Caco-2 (cell line): ENCODE measurements at regions not wholly inside any gene's neighbourhood (a gene's known extent, or its start where the extent isn't known, plus 50 kb on each side); places are given as distances from the start of the nearest gene placed in this dataset.

Source experiments
- BruUV-seq: library from RNA; stranded (reverse); fragments of 400-500 nt; replicated peaks from 2 replicates; lab custom pipeline; 2021; lab: Mats Ljungman, UMichigan
- CTCF ChIA-PET: fragments of 300-600 bp; sonication (Branson Sonifier 250); formaldehyde crosslinking; loops from one replicate; lab custom pipeline; 2022; ENCODE audit warnings: antibody characterized with exemption; lab: Charles Lee
- POLR2A ChIA-PET: fragments of 300-600 bp; sonication (Branson Sonifier 250); formaldehyde crosslinking; loops from one replicate; lab custom pipeline; 2022; ENCODE audit warnings: antibody characterized with exemption; lab: Charles Lee
- DNase-seq, 2 experiments: peaks; one replicate each; pipeline versions ENCODE4 v3.0.0 to v3.0.0-alpha.2; 2020 to 2022
- H3K27me3 ChIP-seq: replicated peaks from 2 replicates; pipeline ENCODE4 v1.6.0; 2011; ENCODE audit warnings: low read length; ENCODE audit not compliant: control insufficient read depth, insufficient read depth
- H3K36me3 ChIP-seq: 2 replicates; pipeline ENCODE4 v1.5.1; 2011; ENCODE audit warnings: low read length; ENCODE audit not compliant: control insufficient read depth, insufficient read depth
- H3K4me1 ChIP-seq: fragments of 250-450 bp; sonication (Bioruptor Pico); 2 replicates; pipeline ENCODE4 v1.5.1; 2020; ENCODE audit warnings: mild to moderate bottlenecking
- H3K4me3 ChIP-seq: 2 replicates; pipeline ENCODE4 v1.5.1; 2011; ENCODE audit warnings: low read depth, mild to moderate bottlenecking, control low read depth, low read length
- H3K9me3 ChIP-seq: fragments of 250-450 bp; sonication (Bioruptor Pico); 2 replicates; pipeline ENCODE4 v1.5.1; 2020; ENCODE audit warnings: mild to moderate bottlenecking, moderate library complexity
- H3K27ac Mint-ChIP-seq: one replicate; pipeline ENCODE4 v1.8.0; 2022; ENCODE audit warnings: mixed read lengths; ENCODE audit not compliant: unreplicated experiment
- H3K27me3 Mint-ChIP-seq: one replicate; pipeline ENCODE4 v1.8.0; 2022; ENCODE audit warnings: mixed read lengths; ENCODE audit not compliant: insufficient read depth, unreplicated experiment
- H3K36me3 Mint-ChIP-seq: one replicate; pipeline ENCODE4 v1.8.0; 2022; ENCODE audit warnings: mild to moderate bottlenecking, mixed read lengths; ENCODE audit not compliant: insufficient read depth, unreplicated experiment
- H3K4me1 Mint-ChIP-seq: one replicate; pipeline ENCODE4 v1.8.0; 2022; ENCODE audit warnings: low read depth, mixed read lengths; ENCODE audit not compliant: unreplicated experiment
- H3K4me3 Mint-ChIP-seq: one replicate; pipeline ENCODE4 v1.8.0; 2022; ENCODE audit warnings: mild to moderate bottlenecking, moderate library complexity, mixed read lengths; ENCODE audit not compliant: unreplicated experiment
- H3K9me3 Mint-ChIP-seq: one replicate; pipeline ENCODE4 v1.8.0; 2022; ENCODE audit warnings: mixed read lengths; ENCODE audit not compliant: unreplicated experiment
- intact Hi-C: fragments of 100-400 bp; cut with micrococcal nuclease; formaldehyde crosslinking; loops from one replicate; pipeline ENCODE4 v1.10.0; 2022; ENCODE audit not compliant: unreplicated experiment
- TF ChIP-seq, protein P1 (sequence below), 2 experiments: fragments of 200-600 bp in 1 of 2; IDR thresholded peaks; 1 replicate in 1 of 2; 2 replicates in 1 of 2; pipeline versions ENCODE4 v1.5.1 to v1.8.0; 2011 to 2022; ENCODE audit warnings: antibody characterized with exemption in 1 of 2, control low read depth in 1 of 2, inconsistent platforms in 1 of 2, low read depth in 1 of 2, low read length in 1 of 2, mild to moderate bottlenecking in 1 of 2, moderate library complexity in 1 of 2; ENCODE audit not compliant: insufficient read depth in 1 of 2, severe bottlenecking in 1 of 2, unreplicated experiment in 1 of 2

GRCh38 chr4:107164962-107165475, 128.9 kb upstream of the DKK2 start:
- H3K9me3 ChIP-seq = no peaks in the 10 kb centered on the region
- H3K4me3 Mint-ChIP-seq = no peak overlapping the region
- no peaks in the 10 kb centered on the region for H3K36me3 Mint-ChIP-seq
- POLR2A ChIA-PET = no interaction called here
- H3K27me3 ChIP-seq = no peaks in the 10 kb centered on the region
- no peak overlapping the region for H3K4me3 ChIP-seq
- H3K9me3 Mint-ChIP-seq = peaks cover 12% of the 10 kb centered on the region
- CTCF ChIA-PET = no interaction called here
- peaks cover 2% of the 10 kb centered on the region for H3K27me3 Mint-ChIP-seq
- no TSS peak for BruUV-seq
- intact Hi-C loops = no loop called here
- H3K36me3 ChIP-seq = no peaks in the 10 kb centered on the region
- no peak for DNase-seq
- TF ChIP-seq, protein P1, sequence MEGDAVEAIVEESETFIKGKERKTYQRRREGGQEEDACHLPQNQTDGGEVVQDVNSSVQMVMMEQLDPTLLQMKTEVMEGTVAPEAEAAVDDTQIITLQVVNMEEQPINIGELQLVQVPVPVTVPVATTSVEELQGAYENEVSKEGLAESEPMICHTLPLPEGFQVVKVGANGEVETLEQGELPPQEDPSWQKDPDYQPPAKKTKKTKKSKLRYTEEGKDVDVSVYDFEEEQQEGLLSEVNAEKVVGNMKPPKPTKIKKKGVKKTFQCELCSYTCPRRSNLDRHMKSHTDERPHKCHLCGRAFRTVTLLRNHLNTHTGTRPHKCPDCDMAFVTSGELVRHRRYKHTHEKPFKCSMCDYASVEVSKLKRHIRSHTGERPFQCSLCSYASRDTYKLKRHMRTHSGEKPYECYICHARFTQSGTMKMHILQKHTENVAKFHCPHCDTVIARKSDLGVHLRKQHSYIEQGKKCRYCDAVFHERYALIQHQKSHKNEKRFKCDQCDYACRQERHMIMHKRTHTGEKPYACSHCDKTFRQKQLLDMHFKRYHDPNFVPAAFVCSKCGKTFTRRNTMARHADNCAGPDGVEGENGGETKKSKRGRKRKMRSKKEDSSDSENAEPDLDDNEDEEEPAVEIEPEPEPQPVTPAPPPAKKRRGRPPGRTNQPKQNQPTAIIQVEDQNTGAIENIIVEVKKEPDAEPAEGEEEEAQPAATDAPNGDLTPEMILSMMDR (IDR thresholded peaks at IDR 0.05; ENCODE audit: insufficient read depth in 1 of 2, low read depth in 1 of 2, low read length in 1 of 2, severe bottlenecking in 1 of 2, unreplicated experiment in 1 of 2) = no peak
- H3K4me1 Mint-ChIP-seq = no peaks in the 10 kb centered on the region
- no peaks in the 10 kb centered on the region for H3K4me1 ChIP-seq
- no peak overlapping the region for H3K27ac Mint-ChIP-seq

- Histone ChIP-seq H3K4me1 (no peaks in the 10 kb centered on the region), H3K36me3 (no peaks in the 10 kb centered on the region), H3K27me3 (no peaks in the 10 kb centered on the region), H3K4me3 (no peak overlapping the region), H3K9me3 (no peaks in the 10 kb centered on the region)
- no peak for DNase-seq
- H3K9me3 Mint-ChIP-seq = no peaks in the 10 kb centered on the region
- no peak overlapping the region for H3K4me3 Mint-ChIP-seq
- intact Hi-C loops = no loop called here
- no peak overlapping the region for H3K27ac Mint-ChIP-seq
- H3K36me3 Mint-ChIP-seq = no peaks in the 10 kb centered on the region
- BruUV-seq = no TSS peak
- TF ChIP-seq, protein P1 (IDR thresholded peaks at IDR 0.05; ENCODE audit: insufficient read depth in 1 of 2, low read depth in 1 of 2, low read length in 1 of 2, severe bottlenecking in 1 of 2, unreplicated experiment in 1 of 2) = no peak
- H3K4me1 Mint-ChIP-seq = no peaks in the 10 kb centered on the region
- CTCF ChIA-PET = no interaction called here
- H3K27me3 Mint-ChIP-seq = peaks cover 2% of the 10 kb centered on the region
- POLR2A ChIA-PET = no interaction called here
These were observed 120.3 kb upstream of the DKK2 start for GRCh38 chr4:107156443-107156842.

GRCh38 chr4:107155366-107155765, 119.3 kb upstream of the DKK2 start:
- TF ChIP-seq, protein P1 (IDR thresholded peaks at IDR 0.05; ENCODE audit: insufficient read depth in 1 of 2, low read depth in 1 of 2, low read length in 1 of 2, severe bottlenecking in 1 of 2, unreplicated experiment in 1 of 2) = no peak
- Mint-ChIP-seq H3K4me3 (no peak overlapping the region), H3K27ac (no peak overlapping the region), H3K27me3 (peaks cover under 1% of the 10 kb centered on the region), H3K9me3 (no peaks in the 10 kb centered on the region), H3K36me3 (no peaks in the 10 kb centered on the region), H3K4me1 (no peaks in the 10 kb centered on the region)
- no peaks in the 10 kb centered on the region for H3K36me3 ChIP-seq
- no peaks in the 10 kb centered on the region for H3K27me3 ChIP-seq
- ChIA-PET POLR2A (no interaction called here), CTCF (no interaction called here)
- DNase-seq = no peak
- no TSS peak for BruUV-seq
- intact Hi-C loops = no loop called here
- H3K4me3 ChIP-seq = no peak overlapping the region
- H3K9me3 ChIP-seq = no peaks in the 10 kb centered on the region
- H3K4me1 ChIP-seq = no peaks in the 10 kb centered on the region
